Fibroblast of pulmonary artery (primary cell): ENCODE measurements at regions not wholly inside any gene's neighbourhood (a gene's known extent, or its start where the extent isn't known, plus 50 kb on each side); places are given as distances from the start of the nearest gene placed in this dataset.
A peak's percentile ranks its signal among the peaks of the same experiment; 100 is the strongest.
"Not testable (repeated sequence)": the region's sequence is repeated elsewhere in the genome, so short reads cannot be mapped to it uniquely, and the experiment has no call there.

ENCODE experiments used
- DNase-seq: peaks from one replicate; pipeline ENCODE4 v3.0.0-alpha.2; 2010; ENCODE audit warnings: low read depth
- H3K4me3 ChIP-seq: replicated peaks from 2 replicates; pipeline ENCODE4 v1.5.1; 2011; ENCODE audit warnings: low read depth, mild to moderate bottlenecking, control low read depth, low read length, moderate library complexity
- TF ChIP-seq, protein P1 (sequence below): IDR thresholded peaks from 2 replicates; pipeline ENCODE4 v1.5.1; 2011; ENCODE audit warnings: mild to moderate bottlenecking, control low read depth, low read length, inconsistent platforms; ENCODE audit errors: missing control alignments

DNA sequence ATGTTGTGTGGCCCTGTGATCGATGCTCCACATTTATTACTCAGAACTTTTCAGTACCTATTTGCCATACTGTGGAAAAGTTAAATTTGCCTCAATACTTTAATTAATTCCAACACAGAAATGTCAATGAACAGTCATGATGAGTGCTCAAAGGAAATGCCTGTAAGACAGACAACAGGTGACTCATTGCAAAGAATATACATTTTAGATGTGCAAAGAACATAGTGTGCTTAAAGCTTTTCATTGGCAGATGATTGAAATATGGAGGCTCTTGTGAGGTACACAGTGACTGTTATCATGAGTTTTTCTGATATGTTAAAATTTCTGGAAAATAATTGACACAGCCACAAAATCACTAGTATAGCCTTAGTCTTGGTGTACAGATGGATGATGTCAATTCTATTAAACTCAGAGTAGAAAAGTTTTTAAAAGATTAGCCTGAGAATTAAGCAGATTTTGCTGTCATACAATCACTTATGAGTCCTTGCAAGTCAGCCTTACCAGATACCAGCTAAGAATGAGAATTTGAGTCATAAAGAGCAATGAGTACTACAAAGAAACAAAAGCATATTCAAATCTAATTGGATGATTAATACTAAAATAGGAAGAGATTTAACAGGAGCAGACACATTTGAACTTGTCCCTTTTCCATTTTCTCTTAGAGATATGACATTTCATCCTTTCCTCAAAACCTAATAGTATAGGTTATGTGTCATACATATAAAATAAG lies 544.1 kb downstream of the KCNH5 start:
- H3K4me3 ChIP-seq = no peak overlapping the region
- TF ChIP-seq, protein P1, sequence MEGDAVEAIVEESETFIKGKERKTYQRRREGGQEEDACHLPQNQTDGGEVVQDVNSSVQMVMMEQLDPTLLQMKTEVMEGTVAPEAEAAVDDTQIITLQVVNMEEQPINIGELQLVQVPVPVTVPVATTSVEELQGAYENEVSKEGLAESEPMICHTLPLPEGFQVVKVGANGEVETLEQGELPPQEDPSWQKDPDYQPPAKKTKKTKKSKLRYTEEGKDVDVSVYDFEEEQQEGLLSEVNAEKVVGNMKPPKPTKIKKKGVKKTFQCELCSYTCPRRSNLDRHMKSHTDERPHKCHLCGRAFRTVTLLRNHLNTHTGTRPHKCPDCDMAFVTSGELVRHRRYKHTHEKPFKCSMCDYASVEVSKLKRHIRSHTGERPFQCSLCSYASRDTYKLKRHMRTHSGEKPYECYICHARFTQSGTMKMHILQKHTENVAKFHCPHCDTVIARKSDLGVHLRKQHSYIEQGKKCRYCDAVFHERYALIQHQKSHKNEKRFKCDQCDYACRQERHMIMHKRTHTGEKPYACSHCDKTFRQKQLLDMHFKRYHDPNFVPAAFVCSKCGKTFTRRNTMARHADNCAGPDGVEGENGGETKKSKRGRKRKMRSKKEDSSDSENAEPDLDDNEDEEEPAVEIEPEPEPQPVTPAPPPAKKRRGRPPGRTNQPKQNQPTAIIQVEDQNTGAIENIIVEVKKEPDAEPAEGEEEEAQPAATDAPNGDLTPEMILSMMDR = no peak
- no peak for DNase-seq

GRCh38 chr14:62505045-62505444 lies 540.2 kb downstream of the KCNH5 start:
- no peak for DNase-seq
- H3K4me3 ChIP-seq = no peak overlapping the region
- TF ChIP-seq, protein P1 = no peak

DNA sequence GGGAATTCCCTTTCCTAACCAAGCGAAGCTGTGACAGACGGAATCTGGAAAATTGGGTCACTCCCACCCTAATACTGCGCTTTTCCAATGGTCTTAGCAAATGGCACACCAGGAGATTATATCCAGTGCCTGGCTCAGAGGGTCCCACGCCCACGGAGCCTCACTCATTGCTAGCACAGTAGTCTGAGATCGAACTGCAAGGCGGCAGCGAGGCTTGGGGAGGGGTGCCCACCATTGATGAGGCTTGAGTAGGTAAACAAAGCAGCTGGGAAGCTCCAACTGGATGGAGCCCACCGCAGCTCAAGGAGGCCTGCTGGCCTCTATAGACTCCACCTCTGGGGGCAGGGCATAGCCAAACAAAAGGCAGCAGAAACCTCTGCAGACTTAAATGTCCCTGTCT lies 523.9 kb downstream of the KCNH5 start:
- not testable (repeated sequence) for H3K4me3 ChIP-seq, DNase-seq

DNA sequence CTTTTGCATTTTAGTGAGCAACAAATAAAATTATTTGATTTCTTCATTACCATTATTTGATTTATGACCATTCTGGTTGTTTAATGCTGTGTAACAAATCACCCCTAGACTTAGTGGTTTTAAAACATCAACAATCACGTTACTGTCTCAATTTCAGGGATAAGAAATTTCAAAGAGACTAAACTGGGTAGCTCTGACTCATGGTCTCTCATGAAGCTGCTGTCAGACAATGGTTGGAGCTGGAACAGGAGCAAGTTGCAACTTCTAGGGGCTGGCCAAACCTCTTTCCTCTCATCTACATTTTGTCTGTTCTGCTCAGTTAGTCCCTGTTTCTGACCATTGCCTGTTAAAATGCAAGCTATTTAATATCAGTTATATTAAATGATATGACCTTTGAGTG lies 517.0 kb downstream of the KCNH5 start:
- TF ChIP-seq, protein P1 = no peak
- peak; percentile 5 for DNase-seq
- no peak overlapping the region for H3K4me3 ChIP-seq

GRCh38 chr14:62532181-62532580 lies 513.1 kb downstream of the KCNH5 start:
- TF ChIP-seq, protein P1 = no peak
- no peak overlapping the region for H3K4me3 ChIP-seq

DNA sequence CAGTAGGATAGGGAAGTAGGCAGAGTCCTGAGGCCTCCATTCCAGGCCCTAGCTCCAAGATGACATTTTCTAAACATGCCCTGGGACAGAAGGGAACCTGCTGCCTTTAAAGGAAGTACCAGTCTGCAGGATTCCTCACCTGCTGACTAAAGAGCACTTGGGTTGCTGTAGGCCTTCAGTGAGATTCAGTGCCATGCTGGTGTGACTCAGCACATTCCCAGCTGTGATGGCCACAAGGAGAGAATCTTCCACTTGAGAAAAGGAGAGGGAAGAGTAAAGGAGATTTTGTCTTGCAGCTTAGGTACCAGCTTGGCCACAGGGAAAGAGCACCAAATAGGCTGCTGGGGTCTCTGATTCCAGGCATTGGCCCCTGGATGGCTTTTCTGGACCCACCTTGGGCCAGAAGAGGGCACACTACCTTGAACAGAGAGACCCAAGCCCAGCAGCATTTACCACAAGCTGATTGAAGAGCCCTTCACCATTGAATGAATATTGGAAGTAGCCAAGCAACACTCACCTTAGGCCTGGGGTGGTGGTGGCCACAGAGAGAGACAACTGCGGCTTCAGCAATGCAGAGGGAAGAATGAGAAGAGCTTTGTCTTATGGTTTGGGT lies 498.3 kb downstream of the KCNH5 start:
- DNase-seq = peak; percentile 1
- H3K4me3 ChIP-seq = no peak overlapping the region
- TF ChIP-seq, protein P1 = no peak

More at GRCh38 chr14:62532181-62532580, 513.1 kb downstream of the KCNH5 start:
- DNase-seq = no peak

GRCh38 chr14:62557416-62557815 lies 487.8 kb downstream of the KCNH5 start:
- H3K4me3 ChIP-seq = no peak overlapping the region
- TF ChIP-seq, protein P1 = no peak
- DNase-seq = no peak
